IPS DF 19.7 (cell line): ENCODE measurements at regions not wholly inside any gene's neighbourhood (a gene's known extent, or its start where the extent isn't known, plus 50 kb on each side); places are given as distances from the start of the nearest gene placed in this dataset.
"Not testable (repeated sequence)": the region's sequence is repeated elsewhere in the genome, so short reads cannot be mapped to it uniquely, and the experiment has no call there.

Experiments
- DNase-seq: peaks from one replicate; pipeline ENCODE4 v3.0.0-alpha.2; 2013; ENCODE audit warnings: low read depth, low spot score

DNA sequence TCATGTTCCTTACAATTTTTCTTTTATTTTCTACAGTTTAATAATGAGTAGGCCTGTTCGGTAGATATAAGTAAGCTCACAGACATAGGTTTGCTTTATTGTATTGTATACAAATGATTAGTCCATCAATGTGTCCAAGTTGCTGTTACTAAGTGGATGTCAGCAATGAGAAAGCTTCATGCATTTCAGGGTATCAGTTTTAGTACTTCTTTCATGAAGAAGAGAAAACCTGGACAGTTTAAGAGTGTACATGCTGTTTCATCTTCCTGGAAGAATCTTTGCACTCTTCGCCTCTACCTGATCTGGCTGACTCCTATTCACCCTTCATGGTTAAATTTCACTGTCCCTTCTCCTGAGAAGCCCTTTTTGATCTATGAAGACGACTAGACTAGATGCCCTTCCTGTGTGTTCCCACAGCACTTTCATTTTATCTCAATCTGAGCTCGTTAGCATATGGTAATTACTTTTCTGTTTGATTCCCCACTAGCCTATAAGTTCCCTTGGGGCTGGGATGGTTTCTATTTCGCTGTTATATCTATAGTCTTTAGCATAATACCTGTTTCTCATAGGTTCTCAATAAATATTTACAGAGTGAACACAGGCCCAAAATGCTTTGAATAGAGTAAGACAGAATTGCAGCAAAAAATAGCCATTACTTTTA lies 70.7 kb downstream of the CETN3 start:
- DNase-seq = no peak

- DNase-seq = no peak
Observed at GRCh38 chr5:90337449-90338052, 72.0 kb downstream of the CETN3 start.

- DNase-seq = no peak
Observed at GRCh38 chr5:90336752-90337151, 72.8 kb downstream of the CETN3 start.

DNA sequence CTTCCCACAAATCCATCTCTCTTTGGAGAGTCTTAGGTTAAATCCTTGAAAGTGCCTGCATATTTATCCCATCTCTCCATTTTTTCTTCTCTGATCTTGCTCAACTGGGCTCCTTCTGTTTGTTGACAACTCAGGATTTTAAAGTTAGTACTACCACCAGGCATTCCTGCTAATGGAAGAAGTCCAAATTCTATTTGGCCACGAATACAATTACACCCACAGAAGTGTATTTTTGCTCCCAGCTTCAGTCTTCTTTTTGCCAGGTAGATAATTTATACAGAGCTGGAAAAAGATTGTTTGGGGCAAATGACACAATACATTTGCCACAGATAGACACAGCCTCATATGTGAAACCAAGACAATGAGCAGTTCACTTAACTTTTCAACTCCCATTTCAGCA lies 74.8 kb downstream of the CETN3 start:
- no peak for DNase-seq

- DNase-seq = no peak
Observed at GRCh38 chr5:90329911-90330310, 79.6 kb downstream of the CETN3 start.

GRCh38 chr5:90326995-90327394 lies 82.6 kb downstream of the CETN3 start:
- no peak for DNase-seq

DNA sequence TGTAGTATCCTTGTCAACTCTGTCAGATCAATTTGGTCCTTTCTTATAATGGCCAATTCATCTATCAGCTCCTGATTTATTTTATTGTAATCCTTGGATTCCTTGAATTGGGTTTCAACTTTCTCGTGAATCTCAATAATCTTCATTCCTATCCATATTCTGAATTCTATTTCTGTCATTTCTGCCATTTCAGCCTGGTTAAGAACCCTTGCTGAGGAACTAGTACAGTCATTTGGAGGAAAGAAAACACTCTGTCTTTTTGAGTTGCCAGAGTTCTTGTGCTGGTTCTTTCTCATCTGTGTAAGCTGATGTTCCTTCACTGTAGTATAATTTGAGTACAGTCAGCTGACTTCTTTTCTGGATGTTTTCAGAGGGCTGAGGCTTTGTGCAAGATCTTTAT lies 84.5 kb downstream of the CETN3 start:
- no peak for DNase-seq

DNA sequence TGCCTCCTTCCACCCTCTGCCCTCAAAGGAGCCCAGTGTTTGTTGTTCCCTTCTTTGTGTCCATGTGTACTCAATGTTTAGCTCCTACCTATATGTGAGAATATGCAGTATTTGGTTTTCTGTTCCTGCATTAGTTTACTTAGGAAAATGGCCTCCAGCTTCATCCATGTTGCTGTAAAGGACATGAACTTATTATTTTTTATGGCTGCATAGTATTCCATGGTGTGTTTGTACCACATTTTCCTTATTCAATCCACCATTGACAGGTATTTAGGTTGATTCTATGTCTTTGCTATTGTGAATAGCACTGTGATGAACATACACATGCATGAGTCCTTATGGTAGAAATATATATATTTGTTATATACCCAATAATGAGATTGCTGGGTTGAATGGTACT lies 89.2 kb downstream of the CETN3 start:
- not testable (repeated sequence) for DNase-seq

DNA sequence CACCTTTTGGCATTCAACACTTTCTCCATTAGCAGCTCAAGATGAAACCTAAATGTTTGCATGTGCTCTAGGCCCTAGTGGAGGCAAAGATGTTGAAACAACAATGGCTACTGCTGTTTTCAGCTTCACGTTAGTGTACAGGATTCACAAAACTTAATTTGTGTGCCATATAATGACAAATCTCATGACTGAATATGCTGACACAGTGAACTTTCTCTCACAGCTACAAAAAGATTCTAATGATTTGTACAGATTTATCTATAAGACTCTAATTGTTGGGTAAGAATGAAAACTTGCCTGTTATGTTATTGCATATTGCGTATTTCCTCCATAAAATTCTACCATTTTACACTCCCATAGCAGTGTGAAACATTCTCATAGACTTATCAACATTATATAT lies 97.5 kb downstream of the CETN3 start:
- DNase-seq = no peak

- no peak for DNase-seq
Observed at GRCh38 chr5:90311401-90311800, 98.2 kb downstream of the CETN3 start.

- DNase-seq = no peak
Observed at GRCh38 chr5:90308787-90309585, 100.6 kb downstream of the CETN3 start.

DNA sequence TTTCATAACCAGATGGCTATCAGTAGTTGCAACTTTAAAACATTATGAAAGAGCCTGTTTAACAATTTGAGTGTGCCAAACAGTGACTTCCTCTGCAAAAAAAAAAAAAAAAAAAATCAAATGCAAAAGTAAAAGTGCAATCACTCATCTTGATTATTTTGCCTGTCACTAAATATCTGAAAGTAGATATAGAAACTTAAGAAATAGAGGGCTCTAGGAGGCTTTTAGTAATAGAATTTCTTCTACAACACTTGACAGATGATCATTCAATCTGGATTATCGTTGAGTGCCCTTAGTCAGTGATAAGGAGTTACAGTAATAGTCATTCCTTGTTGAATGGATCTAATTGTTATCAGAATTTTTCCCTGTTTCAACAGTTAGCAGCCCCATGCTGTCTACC lies 101.8 kb downstream of the CETN3 start:
- DNase-seq = no peak

DNA sequence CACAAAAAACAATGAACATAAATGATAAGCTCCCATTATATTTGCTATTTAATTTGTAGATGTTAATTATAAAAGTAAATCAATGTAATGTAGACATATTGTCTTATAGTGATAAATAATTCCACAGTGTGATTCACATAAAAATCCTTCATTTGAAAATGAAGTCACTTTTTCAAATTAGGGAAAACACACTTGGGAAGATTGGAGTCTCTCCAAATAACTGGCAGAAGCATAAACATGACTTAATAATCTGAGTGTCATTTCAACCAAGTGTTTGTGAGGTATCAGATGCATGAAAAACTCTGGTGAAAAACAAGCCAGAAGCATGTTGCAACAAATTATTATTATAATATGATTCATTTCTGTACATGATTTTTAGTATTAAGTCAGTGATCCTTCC lies 102.2 kb downstream of the CETN3 start:
- DNase-seq = no peak

GRCh38 chr5:90306613-90307012 lies 102.9 kb downstream of the CETN3 start:
- DNase-seq = no peak

GRCh38 chr5:90305041-90305720 lies 104.4 kb downstream of the CETN3 start:
- no peak for DNase-seq

DNA sequence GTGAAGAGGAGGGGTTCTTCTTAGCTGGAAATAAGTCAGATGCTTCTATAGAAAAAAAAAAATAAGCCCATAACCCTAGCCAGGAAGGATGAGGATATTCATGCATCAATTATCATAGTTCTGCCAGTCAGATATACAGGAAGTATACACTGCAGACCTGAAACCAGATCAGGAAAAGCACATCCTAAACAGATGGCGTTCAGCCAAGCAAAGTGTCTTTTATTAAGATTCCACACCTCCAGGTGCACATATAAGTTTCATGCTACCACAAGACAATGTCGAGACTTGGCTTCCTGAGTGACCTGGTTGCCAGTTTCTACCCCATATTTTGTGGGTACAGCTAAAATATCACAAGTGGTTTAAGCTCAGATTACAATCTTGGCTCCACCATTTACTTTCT lies 108.3 kb downstream of the CETN3 start:
- no peak for DNase-seq

GRCh38 chr5:90297045-90297764 lies 112.4 kb downstream of the CETN3 start:
- no peak for DNase-seq

DNA sequence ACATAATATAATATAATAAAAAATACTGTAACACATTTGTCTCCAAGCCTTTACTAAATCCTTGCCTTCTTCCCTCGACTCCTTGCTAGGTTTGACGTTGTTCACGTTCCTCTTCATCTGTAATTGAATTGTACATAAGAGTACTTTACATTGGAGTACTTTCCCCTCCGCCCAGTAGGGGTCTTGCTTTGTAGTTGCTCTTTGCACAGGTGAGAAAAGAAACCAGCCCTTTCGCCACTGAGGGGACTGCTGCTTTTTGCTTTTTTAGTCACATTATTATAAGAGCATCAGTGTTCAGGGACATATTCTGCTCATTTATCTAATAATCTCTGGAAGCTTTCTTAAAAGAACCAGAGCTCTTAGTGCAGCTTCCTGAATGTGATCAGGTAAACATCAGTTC lies 115.0 kb downstream of the CETN3 start:
- no peak for DNase-seq

GRCh38 chr5:90293931-90294330 lies 115.6 kb downstream of the CETN3 start:
- peak; percentile 42 for DNase-seq

DNA sequence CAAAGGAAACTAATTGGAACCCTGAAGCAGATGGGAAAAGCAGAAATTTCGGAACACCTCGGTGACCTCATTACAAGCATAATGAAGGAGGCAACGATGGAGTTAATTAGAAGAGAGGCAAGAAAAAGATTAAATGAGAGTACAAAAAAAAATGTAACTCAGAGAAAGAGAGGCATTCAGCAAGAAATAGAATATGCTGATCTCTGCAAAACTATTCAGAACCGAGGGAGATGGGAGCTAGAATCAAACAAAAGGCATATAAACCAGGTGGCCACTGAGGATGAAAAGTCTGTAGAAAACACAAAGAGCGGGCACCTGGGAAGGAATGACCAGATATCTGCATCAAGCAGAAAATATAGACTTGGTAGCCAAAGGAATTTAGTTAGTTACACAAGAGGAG lies 118.9 kb downstream of the CETN3 start:
- no peak for DNase-seq

- DNase-seq = no peak
Observed at GRCh38 chr5:90289837-90290236, 119.7 kb downstream of the CETN3 start.

DNA sequence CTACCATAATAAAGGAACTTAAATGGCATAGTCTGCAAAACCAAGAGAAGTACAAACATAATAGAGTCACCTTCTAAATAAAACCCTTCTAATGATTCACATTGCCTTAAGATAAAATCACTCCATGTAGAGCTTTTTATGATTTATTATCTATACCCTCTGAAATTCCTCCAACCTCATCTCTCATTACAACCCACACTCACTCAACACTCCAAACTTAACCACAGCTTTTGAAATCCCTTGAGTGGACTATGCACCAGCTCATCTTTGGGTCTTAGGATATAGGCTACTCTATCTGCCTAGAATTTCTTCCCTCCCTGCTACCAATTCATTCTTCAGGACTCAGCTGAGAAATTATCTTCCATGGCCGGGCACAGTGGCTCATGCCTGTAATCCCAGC lies 122.5 kb downstream of the CETN3 start:
- no peak for DNase-seq
